GM12801 (cell line): ENCODE measurements at regions not wholly inside any gene's neighbourhood (a gene's known extent, or its start where the extent isn't known, plus 50 kb on each side); places are given as distances from the start of the nearest gene placed in this dataset.

ENCODE experiments used
- TF ChIP-seq, protein P1 (sequence below): IDR thresholded peaks from one replicate; pipeline ENCODE4 v1.5.1; 2011; ENCODE audit warnings: control low read depth; ENCODE audit not compliant: insufficient read length; ENCODE audit errors: extremely low read depth

DNA sequence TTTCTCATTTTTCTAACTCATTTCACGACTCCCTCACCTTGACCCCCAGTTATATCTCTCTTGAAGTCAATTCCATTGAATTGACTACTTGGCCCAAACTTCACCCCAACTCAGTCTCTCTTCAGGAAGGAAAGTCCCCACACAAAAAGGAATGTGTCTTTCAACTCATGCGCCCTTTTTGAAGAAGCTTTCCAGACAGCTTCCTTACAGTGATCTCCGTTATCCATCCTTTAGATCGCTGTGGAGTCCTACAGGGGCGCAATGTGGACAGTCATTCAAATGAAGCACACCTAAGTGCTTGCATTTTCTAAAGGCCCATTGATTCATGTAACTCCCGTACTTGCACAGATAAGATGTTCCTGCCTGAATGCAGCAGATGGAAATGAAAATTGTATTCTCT, 101.1 kb upstream of the VPREB1 start:
- TF ChIP-seq, protein P1, sequence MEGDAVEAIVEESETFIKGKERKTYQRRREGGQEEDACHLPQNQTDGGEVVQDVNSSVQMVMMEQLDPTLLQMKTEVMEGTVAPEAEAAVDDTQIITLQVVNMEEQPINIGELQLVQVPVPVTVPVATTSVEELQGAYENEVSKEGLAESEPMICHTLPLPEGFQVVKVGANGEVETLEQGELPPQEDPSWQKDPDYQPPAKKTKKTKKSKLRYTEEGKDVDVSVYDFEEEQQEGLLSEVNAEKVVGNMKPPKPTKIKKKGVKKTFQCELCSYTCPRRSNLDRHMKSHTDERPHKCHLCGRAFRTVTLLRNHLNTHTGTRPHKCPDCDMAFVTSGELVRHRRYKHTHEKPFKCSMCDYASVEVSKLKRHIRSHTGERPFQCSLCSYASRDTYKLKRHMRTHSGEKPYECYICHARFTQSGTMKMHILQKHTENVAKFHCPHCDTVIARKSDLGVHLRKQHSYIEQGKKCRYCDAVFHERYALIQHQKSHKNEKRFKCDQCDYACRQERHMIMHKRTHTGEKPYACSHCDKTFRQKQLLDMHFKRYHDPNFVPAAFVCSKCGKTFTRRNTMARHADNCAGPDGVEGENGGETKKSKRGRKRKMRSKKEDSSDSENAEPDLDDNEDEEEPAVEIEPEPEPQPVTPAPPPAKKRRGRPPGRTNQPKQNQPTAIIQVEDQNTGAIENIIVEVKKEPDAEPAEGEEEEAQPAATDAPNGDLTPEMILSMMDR, result no peak

DNA sequence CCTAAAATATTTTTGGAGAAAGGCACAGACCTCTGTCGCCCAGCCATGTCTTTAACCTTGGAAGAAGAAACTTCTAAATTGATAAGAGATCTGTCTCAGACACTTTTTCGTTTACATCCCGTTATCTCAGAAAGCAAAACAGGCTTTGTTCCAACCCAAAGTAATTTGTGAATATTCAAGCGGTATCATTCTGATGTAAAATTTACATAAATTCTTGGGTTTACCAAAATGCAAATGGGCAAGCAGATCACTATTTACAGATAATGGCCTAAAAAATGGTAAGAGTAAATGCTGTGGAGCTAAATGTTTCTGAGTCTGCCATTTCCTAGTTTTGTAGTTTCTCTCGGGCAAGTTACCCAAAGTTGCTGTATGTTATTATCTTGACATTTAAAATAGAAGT, 101.9 kb upstream of the VPREB1 start:
- TF ChIP-seq, protein P1, result no peak

DNA sequence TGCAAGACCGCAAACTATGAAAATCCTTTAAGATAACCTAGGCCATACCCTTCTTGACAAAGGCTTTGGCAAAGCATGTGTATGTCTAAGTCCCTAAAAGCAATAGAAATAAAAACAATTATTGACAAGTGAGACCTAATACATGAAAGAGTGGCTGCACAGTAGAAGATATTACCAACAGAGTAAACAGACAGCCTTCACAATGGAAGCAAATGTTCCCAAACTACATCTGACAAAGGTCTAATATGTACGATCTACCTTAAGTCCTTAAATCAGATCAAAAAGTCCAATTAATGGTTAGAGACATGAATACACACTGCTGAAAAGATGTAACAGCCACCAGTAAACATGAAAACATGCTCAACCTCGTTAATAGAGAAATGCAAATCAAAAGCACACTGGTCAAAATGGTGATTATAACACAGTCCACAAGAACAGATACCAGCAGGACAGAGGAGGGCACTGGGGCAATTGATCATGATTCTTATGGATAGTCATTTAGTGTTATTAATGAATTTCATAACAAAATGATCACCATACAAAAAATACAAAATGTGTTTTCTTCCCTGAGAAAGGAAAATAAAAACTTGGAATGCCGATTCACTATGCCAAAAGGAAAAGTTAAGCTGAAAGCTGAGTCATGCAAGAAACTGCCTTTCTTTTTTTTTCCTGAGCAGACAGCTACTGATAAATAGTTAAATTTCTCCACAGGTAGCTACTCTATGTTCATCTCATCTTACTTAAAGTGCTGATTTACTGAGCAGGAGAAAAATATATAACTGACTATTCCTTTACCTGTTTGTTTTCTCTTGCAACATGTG, 102.6 kb upstream of the VPREB1 start:
- TF ChIP-seq, protein P1, result no peak

DNA sequence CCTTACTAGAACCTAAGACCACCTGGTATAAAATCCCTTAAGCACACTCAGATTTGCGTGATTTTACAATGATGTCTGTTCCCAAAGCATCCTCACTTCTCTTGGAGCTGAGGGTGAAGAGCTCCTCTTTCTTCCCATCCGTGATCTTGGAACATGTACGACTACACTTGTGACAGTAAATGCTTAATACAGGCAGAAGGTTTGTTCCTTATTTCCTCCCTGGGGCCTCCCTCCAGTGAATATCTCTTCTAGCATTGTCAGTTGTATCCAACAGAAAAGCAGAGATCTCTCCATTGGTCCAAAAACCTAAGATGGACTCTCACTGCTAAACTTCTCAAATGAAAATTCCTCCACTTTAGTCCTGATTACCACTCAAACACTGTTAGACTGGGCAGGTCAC, 103.6 kb upstream of the VPREB1 start:
- TF ChIP-seq, protein P1, result no peak

DNA sequence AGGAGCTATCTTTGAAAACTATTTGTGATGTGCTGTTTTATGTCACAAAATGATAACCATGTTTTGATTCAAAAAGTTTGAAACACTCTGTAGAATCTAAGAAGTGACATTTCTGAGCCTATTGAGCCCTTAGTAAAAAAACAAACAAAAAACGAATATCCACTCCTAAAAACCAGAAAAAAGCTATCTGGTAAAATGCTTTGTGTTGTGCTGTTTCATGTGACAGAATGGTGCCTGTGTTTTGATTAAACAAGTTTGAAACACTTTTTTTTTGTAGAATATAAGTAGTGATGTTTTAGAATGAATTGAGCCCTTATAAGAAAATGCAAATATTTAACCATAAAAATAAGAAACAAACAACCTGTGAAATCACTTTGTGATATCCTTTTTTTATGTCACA, 105.2 kb upstream of the VPREB1 start:
- TF ChIP-seq, protein P1, result no peak

DNA sequence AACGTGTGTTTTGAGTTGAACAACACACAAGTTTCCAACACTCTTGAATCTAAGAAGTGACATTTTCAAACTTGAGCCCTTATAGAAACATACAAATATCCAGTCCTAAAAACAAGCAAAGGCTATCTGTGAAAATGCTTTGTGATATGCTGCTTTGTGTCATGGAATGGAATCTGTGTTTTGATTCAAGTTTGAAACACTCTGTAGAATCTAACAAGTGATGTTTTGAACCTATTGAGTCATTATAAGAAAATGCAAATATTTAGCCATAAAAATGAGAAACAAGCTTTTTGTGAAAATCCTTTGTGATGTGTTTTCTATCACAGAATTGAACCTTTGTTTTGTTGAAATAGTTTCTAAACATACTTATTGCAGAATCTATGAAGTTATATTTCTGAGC, 105.7 kb upstream of the VPREB1 start:
- TF ChIP-seq, protein P1, result no peak

DNA sequence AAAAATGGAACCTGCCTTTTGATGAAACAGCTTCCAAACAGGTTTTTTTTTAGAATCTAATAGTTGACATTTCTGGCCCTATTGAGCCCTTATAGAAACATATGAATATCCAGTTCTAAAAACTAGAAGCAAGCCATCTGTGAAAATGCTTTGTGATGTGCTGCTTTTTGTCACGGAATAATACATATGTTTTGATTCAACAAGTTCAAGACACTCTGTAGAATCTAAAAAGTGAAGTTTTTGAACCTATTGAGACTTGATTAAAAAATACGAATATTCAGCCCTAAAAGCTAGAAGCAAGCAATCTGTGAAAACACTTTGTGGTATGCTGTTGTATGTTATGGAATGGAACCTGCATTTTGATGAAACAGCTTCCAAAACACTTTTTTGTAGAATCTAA, 106.7 kb upstream of the VPREB1 start:
- TF ChIP-seq, protein P1, result no peak
